Transverse colon (tissue), 4 donors: ENCODE measurements at regions not wholly inside any gene's neighbourhood (a gene's known extent, or its start where the extent isn't known, plus 50 kb on each side); places are given as distances from the start of the nearest gene placed in this dataset.

Experiments used
- DNase-seq: peaks from one replicate; pipeline ENCODE4 v3.0.0-alpha.2; 2019
- H3K27ac ChIP-seq, 4 donors: fragments of 200-600 bp; sonication (generic); 2 replicates each; pipeline ENCODE4 v1.5.1; 2016 to 2018; ENCODE audit warnings: inconsistent platforms in 4 of 4
- H3K27me3 ChIP-seq: fragments of 200-600 bp; sonication (generic); 2 replicates; pipeline ENCODE4 v1.5.1; 2017; ENCODE audit warnings: inconsistent platforms
- H3K36me3 ChIP-seq, 4 donors: fragments of 200-600 bp; sonication (generic); 2 replicates each; pipeline ENCODE4 v1.5.1; 2017 to 2019; ENCODE audit warnings: inconsistent platforms in 4 of 4
- H3K4me1 ChIP-seq, 4 donors: fragments of 200-600 bp; sonication (generic); 2 replicates each; pipeline ENCODE4 v1.5.1; 2017 to 2020; ENCODE audit warnings: inconsistent platforms in 4 of 4
- H3K4me3 ChIP-seq, 4 donors: fragments of 200-600 bp; sonication (generic); 1 replicate in 1 of 4; 2 replicates in 3 of 4; pipeline versions ENCODE4 v1.5.1 to v1.6.1; 2017 to 2019; ENCODE audit warnings: inconsistent platforms in 4 of 4
- H3K9me3 ChIP-seq, 2 donors: fragments of 200-600 bp; sonication (generic); 2 replicates each; pipeline ENCODE4 v1.5.1; 2017 to 2019; ENCODE audit warnings: inconsistent platforms in 2 of 2
- CTCF ChIP-seq, 5 experiments: fragments of 200-600 bp in 3 of 5; fragments of 450-650 bp in 2 of 5; sonication (generic) in 3 of 5; IDR thresholded peaks; 1 replicate in 2 of 5; 2 replicates in 3 of 5; pipeline ENCODE4 v1.5.1; 2016 to 2017; ENCODE audit warnings: antibody characterized with exemption in 5 of 5, inconsistent platforms in 3 of 5, mild to moderate bottlenecking in 2 of 5, moderate library complexity in 1 of 5
- EP300 ChIP-seq: sonication (generic); formaldehyde crosslinking; IDR thresholded peaks from one replicate; pipeline ENCODE4 v1.6.1; 2017; ENCODE audit warnings: antibody characterized with exemption, low read depth
- POLR2A ChIP-seq: fragments of 450-650 bp; IDR thresholded peaks from one replicate; pipeline ENCODE4 v1.6.1; 2016; ENCODE audit warnings: antibody characterized with exemption, mild to moderate bottlenecking, moderate library complexity
- POLR2AphosphoS5 ChIP-seq, 3 donors: sonication (generic); formaldehyde crosslinking; IDR thresholded peaks; one replicate each; pipeline ENCODE4 v1.6.1; 2016; ENCODE audit warnings: antibody characterized with exemption in 3 of 3
- WGBS, 2 donors: methylation state at CpG; one replicate each; pipeline ENCODE4 v1.1.5; 2018; ENCODE audit warnings: low coverage in 1 of 2; 5-methylcytosine and 5-hydroxymethylcytosine counted together
- in situ Hi-C, 4 donors: fragments of 200-750 bp; cut with MboI; loops; one replicate each; pipeline versions ENCODE4 v1.15.0 to v1.15.1; 2017; ENCODE audit warnings: low sequenced_read_pairs in 3 of 4, low pct_ligation_motif_present in 1 of 4, low pct_unique_long_range_greater_than_20kb in 1 of 4
- intact Hi-C: fragments of 100-400 bp; cut with DNase I; formaldehyde crosslinking; loops from one replicate; pipeline ENCODE4 v1.15.1; 2023; ENCODE audit warnings: low total_unique reads

- in situ Hi-C loops (no loop called here), intact Hi-C loops (no loop called here)
- H3K4me3 ChIP-seq = no peak overlapping the region
- H3K4me1 ChIP-seq = no peaks in the 10 kb centered on the region
- TF ChIP-seq POLR2A (no peak), EP300 (no peak), POLR2AphosphoS5 (IDR thresholded peaks at IDR 0.05) (no peak), CTCF (IDR thresholded peaks at IDR 0.05) (no peak)
- no peak for DNase-seq
- no peaks in the 10 kb centered on the region for H3K9me3 ChIP-seq
- no peaks in the 10 kb centered on the region for H3K27me3 ChIP-seq
- H3K36me3 ChIP-seq = no peaks in the 10 kb centered on the region
- no peak overlapping the region for H3K27ac ChIP-seq
Observed at GRCh38 chr18:72056171-72056570, 488.0 kb downstream of the CBLN2 start.

DNA sequence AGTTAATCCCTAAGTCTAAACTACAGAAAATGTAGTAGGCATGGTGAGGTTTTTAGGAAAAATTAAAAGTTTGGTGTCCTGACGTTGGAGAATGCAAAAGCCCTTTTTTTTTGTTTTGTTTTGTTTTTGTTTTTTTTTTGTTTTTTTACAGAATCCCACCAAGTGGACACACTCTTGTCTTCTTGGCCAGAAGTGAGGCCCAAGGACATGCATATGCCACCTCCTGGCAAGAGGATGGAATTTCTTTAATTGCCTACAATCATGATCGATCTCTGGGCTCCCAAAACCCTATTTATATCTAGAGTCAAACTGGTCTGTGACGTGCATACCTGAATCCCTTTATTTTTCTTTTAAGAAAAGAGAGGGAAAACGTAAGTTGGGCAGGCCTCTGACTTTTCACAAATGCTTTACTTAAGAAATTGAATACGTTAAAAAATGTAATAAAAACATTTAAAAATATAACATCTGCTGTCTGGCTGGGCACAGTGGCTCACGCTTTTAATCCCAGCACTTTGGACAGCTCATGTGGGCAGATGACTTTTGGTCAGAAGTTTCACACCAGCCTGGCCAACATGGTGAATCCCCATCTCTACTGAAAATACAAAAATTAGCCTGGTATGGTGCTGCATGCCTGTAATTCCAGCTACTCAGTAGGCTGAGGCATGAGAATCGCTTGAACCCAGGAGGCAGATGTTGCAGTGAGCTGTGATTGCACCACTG, 502.7 kb downstream of the CBLN2 start:
- Histone ChIP-seq H3K27me3 (no peaks in the 10 kb centered on the region), H3K9me3 (no peaks in the 10 kb centered on the region), H3K4me3 (no peak overlapping the region), H3K27ac (no peak overlapping the region), H3K4me1 (no peaks in the 10 kb centered on the region), H3K36me3 (no peaks in the 10 kb centered on the region)
- TF ChIP-seq POLR2AphosphoS5 (IDR thresholded peaks at IDR 0.05) = no peak
- TF ChIP-seq POLR2A = no peak
- no peak for TF ChIP-seq CTCF (IDR thresholded peaks at IDR 0.05)
- no peak for TF ChIP-seq EP300
- intact Hi-C loops (no loop called here), in situ Hi-C loops (loop anchor here in 1 of 4 donors (25.0 kb wide), 1 partner anchor 104 kb away; no protein-coding TSS in a partner anchor)
- WGBS, 2 donors = 64 to 67% methylated on average over 7 of the region's 7 CpGs
- no peak for DNase-seq

GRCh38 chr18:72013427-72013850, 530.7 kb downstream of the CBLN2 start:
- Histone ChIP-seq H3K27me3 (no peaks in the 10 kb centered on the region), H3K27ac (no peak overlapping the region), H3K4me1 (no peaks in the 10 kb centered on the region), H3K36me3 (no peaks in the 10 kb centered on the region), H3K9me3 (no peaks in the 10 kb centered on the region), H3K4me3 (no peak overlapping the region)
- DNase-seq = no peak
- in situ Hi-C loops = no loop called here
- intact Hi-C loops = no loop called here
- 53 to 59% methylated on average over 2 to 4 of the region's 4 CpGs for WGBS, 2 donors
- TF ChIP-seq POLR2A = no peak
- no peak for TF ChIP-seq CTCF (IDR thresholded peaks at IDR 0.05)
- TF ChIP-seq EP300 = no peak
- TF ChIP-seq POLR2AphosphoS5 (IDR thresholded peaks at IDR 0.05) = no peak

- WGBS, 2 donors = 40% methylated on average over 4 of the region's 4 CpGs; no CpG with 5 or more reads in 1 of the 2 donors
- Histone ChIP-seq H3K36me3 (no peaks in the 10 kb centered on the region), H3K4me1 (no peaks in the 10 kb centered on the region), H3K27ac (no peak overlapping the region), H3K4me3 (no peak overlapping the region), H3K9me3 (no peaks in the 10 kb centered on the region), H3K27me3 (no peaks in the 10 kb centered on the region)
- DNase-seq = no peak
- TF ChIP-seq CTCF (IDR thresholded peaks at IDR 0.05) (no peak), EP300 (no peak)
- in situ Hi-C loops = no loop called here
- intact Hi-C loops = no loop called here
Observed at GRCh38 chr18:71998547-71999097, 545.5 kb downstream of the CBLN2 start.
